H9 (cell line): ENCODE measurements at regions not wholly inside any gene's neighbourhood (a gene's known extent, or its start where the extent isn't known, plus 50 kb on each side); places are given as distances from the start of the nearest gene placed in this dataset.
A peak's percentile ranks its signal among the peaks of the same experiment; 100 is the strongest.

Experiments used
- DNase-seq: peaks from one replicate; pipeline ENCODE4 v3.0.0-alpha.2; 2017
- H2AFZ ChIP-seq: one replicate; pipeline ENCODE4 v1.6.1; 2013; ENCODE audit warnings: mild to moderate bottlenecking, low read length, control low read depth, moderate library complexity
- H2AK5ac ChIP-seq: 2 replicates; pipeline ENCODE4 v1.6.1; 2013; ENCODE audit warnings: low read length, control low read depth, mixed read lengths; ENCODE audit not compliant: insufficient read length
- H2BK120ac ChIP-seq: one replicate; pipeline ENCODE4 v1.6.1; 2013; ENCODE audit warnings: low read depth, mild to moderate bottlenecking, low read length, control low read depth, inconsistent platforms; ENCODE audit not compliant: poor library complexity, severe bottlenecking
- H2BK12ac ChIP-seq: 2 replicates; pipeline ENCODE4 v1.6.1; 2013; ENCODE audit warnings: low read length, control low read depth, mixed read lengths, low read depth; ENCODE audit not compliant: insufficient read length
- H2BK15ac ChIP-seq: 2 replicates; pipeline ENCODE4 v1.6.1; 2013; ENCODE audit warnings: low read depth, low read length, control low read depth
- H2BK20ac ChIP-seq: one replicate; pipeline ENCODE4 v1.6.1; 2013; ENCODE audit warnings: low read depth, mild to moderate bottlenecking, low read length, control low read depth, inconsistent platforms; ENCODE audit not compliant: poor library complexity, severe bottlenecking
- H2BK5ac ChIP-seq: 2 replicates; pipeline ENCODE4 v1.6.1; 2013; ENCODE audit warnings: low read length, control low read depth, mixed read lengths; ENCODE audit not compliant: insufficient read length
- H3K14ac ChIP-seq: 2 replicates; pipeline ENCODE4 v1.6.1; 2013; ENCODE audit warnings: low read length, control low read depth; ENCODE audit not compliant: insufficient read depth
- H3K18ac ChIP-seq: 2 replicates; pipeline ENCODE4 v1.6.1; 2013; ENCODE audit warnings: low read depth, mild to moderate bottlenecking, mixed read lengths, low read length, control low read depth; ENCODE audit not compliant: insufficient read length
- H3K23ac ChIP-seq: 2 replicates; pipeline ENCODE4 v1.6.1; 2013; ENCODE audit warnings: low read length, control low read depth, mixed read lengths, low read depth; ENCODE audit not compliant: insufficient read length
- H3K23me2 ChIP-seq: 2 replicates; pipeline ENCODE4 v1.6.1; 2013; ENCODE audit warnings: low read depth, mild to moderate bottlenecking, mixed read lengths, low read length, control low read depth; ENCODE audit not compliant: insufficient read length, poor library complexity, severe bottlenecking
- H3K27ac ChIP-seq: 2 replicates; pipeline ENCODE4 v1.5.1; 2013; ENCODE audit warnings: low read length, control low read depth, mixed read lengths, low read depth; ENCODE audit not compliant: insufficient read length
- H3K27me3 ChIP-seq: 2 replicates; pipeline ENCODE4 v1.6.1; 2013; ENCODE audit warnings: low read length, control low read depth, inconsistent platforms; ENCODE audit not compliant: insufficient read depth
- H3K4ac ChIP-seq: 2 replicates; pipeline ENCODE4 v1.6.1; 2013; ENCODE audit warnings: low read depth, mild to moderate bottlenecking, control low read depth, inconsistent platforms, low read length, moderate library complexity
- H3K4me1 ChIP-seq: 2 replicates; pipeline ENCODE4 v1.6.1; 2013; ENCODE audit warnings: low read length, control low read depth, inconsistent platforms; ENCODE audit not compliant: insufficient read depth
- H3K4me2 ChIP-seq: 2 replicates; pipeline ENCODE4 v1.6.1; 2013; ENCODE audit warnings: low read length, control low read depth, mixed read lengths; ENCODE audit not compliant: insufficient read length, insufficient read depth
- H3K56ac ChIP-seq: 2 replicates; pipeline ENCODE4 v1.6.1; 2013; ENCODE audit warnings: low read depth, mild to moderate bottlenecking, mixed read lengths, low read length, control low read depth; ENCODE audit not compliant: insufficient read length
- H3K79me1 ChIP-seq: 2 replicates; pipeline ENCODE4 v1.6.1; 2013; ENCODE audit warnings: low read depth, mild to moderate bottlenecking, moderate library complexity, low read length, control low read depth, inconsistent platforms; ENCODE audit not compliant: insufficient read depth, poor library complexity, severe bottlenecking
- H3K79me2 ChIP-seq: 2 replicates; pipeline ENCODE4 v1.6.1; 2013; ENCODE audit warnings: low read length, control low read depth, inconsistent platforms; ENCODE audit not compliant: insufficient read depth
- H3K9ac ChIP-seq: 2 replicates; pipeline ENCODE4 v1.6.1; 2013; ENCODE audit warnings: low read length, control low read depth, mixed read lengths; ENCODE audit not compliant: insufficient read length; ENCODE audit errors: extremely low read depth
- H3K9me3 ChIP-seq: one replicate; pipeline ENCODE4 v1.6.1; 2013; ENCODE audit warnings: low read depth, low read length, inconsistent platforms; ENCODE audit not compliant: control insufficient read depth
- H3T11ph ChIP-seq: one replicate; pipeline ENCODE4 v1.6.1; 2013; ENCODE audit warnings: mild to moderate bottlenecking, low read length, control low read depth, inconsistent platforms
- H4K20me1 ChIP-seq: one replicate; pipeline ENCODE4 v1.6.1; 2013; ENCODE audit not compliant: control insufficient read depth, insufficient read length, insufficient read depth
- H4K5ac ChIP-seq: 2 replicates; pipeline ENCODE4 v1.6.1; 2013; ENCODE audit warnings: low read depth, mild to moderate bottlenecking, mixed read lengths, low read length, control low read depth; ENCODE audit not compliant: insufficient read length
- H4K8ac ChIP-seq: replicated peaks from 2 replicates; pipeline ENCODE4 v1.6.1; 2013; ENCODE audit warnings: low read length, control low read depth, mixed read lengths, low read depth; ENCODE audit not compliant: insufficient read length
- H4K91ac ChIP-seq: 2 replicates; pipeline ENCODE4 v1.6.1; 2013; ENCODE audit warnings: low read depth, mild to moderate bottlenecking, moderate library complexity, mixed read lengths, low read length, control low read depth; ENCODE audit not compliant: insufficient read length
- H3K27ac Mint-ChIP-seq, 3 experiments: 2 replicates in 2 of 3; 3 replicates in 1 of 3; pipeline ENCODE4 v1.8.0; 2020 to 2021; ENCODE audit warnings: mixed read lengths in 3 of 3, mild to moderate bottlenecking in 1 of 3, moderate library complexity in 1 of 3
- H3K27me3 Mint-ChIP-seq: 2 replicates; pipeline ENCODE4 v1.8.0; 2021; ENCODE audit warnings: low read depth, mild to moderate bottlenecking, moderate library complexity, mixed read lengths
- H3K36me3 Mint-ChIP-seq, 3 experiments: 2 replicates in 2 of 3; 3 replicates in 1 of 3; pipeline ENCODE4 v1.8.0; 2020 to 2021; ENCODE audit warnings: low read depth in 3 of 3, mixed read lengths in 3 of 3; ENCODE audit not compliant: insufficient read depth in 1 of 3
- H3K4me1 Mint-ChIP-seq, 2 experiments: 2 replicates each; pipeline ENCODE4 v1.8.0; 2020; ENCODE audit warnings: mixed read lengths in 2 of 2
- H3K4me3 Mint-ChIP-seq, 2 experiments: 2 replicates in 1 of 2; 3 replicates in 1 of 2; pipeline ENCODE4 v1.8.0; 2020 to 2021; ENCODE audit warnings: mild to moderate bottlenecking in 2 of 2, mixed read lengths in 2 of 2, moderate library complexity in 1 of 2
- H3K9me3 Mint-ChIP-seq, 2 experiments: 2 replicates in 1 of 2; 3 replicates in 1 of 2; pipeline ENCODE4 v1.8.0; 2020; ENCODE audit warnings: mild to moderate bottlenecking in 2 of 2, mixed read lengths in 2 of 2, moderate library complexity in 1 of 2
- WGBS: extraction: QIAGEN DNeasy Blood & Tissue Kit; methylation state at CpG from one replicate; pipeline ENCODE4 v1.1.7; 2013; ENCODE audit warnings: missing lambda C conversion rate, low lambda C conversion rate, mixed read lengths; ENCODE audit not compliant: insufficient read length; ENCODE audit errors: extremely low coverage; 5-methylcytosine and 5-hydroxymethylcytosine counted together
- TF ChIP-seq, protein P1 (sequence below): fragments of 200-600 bp; sonication (generic); conservative IDR thresholded peaks from 3 replicates; pipeline ENCODE4 v1.8.0; 2021; ENCODE audit warnings: antibody characterized with exemption, mild to moderate bottlenecking

GRCh38 chr4:52172166-52172565 is 121.1 kb downstream of the SPATA18 start:
- no peaks in the 10 kb centered on the region for H3K9me3 ChIP-seq
- no peak overlapping the region for H2BK12ac ChIP-seq
- H2AFZ ChIP-seq = no peak overlapping the region
- H3K4me1 ChIP-seq = no peaks in the 10 kb centered on the region
- no peak overlapping the region for H4K8ac ChIP-seq
- H3K79me1 ChIP-seq = no peaks in the 10 kb centered on the region
- WGBS = no CpG with 5 or more reads among the region's 1 CpG
- H3K56ac ChIP-seq = no peak overlapping the region
- H4K20me1 ChIP-seq = no peaks in the 10 kb centered on the region
- no peak overlapping the region for H3K4ac ChIP-seq
- H3K18ac ChIP-seq = no peak overlapping the region
- no peak overlapping the region for H3K27ac ChIP-seq
- H4K5ac ChIP-seq = no peak overlapping the region
- no peaks in the 10 kb centered on the region for H3K23me2 ChIP-seq
- no peak overlapping the region for H2BK20ac ChIP-seq
- DNase-seq = no peak
- TF ChIP-seq, protein P1, sequence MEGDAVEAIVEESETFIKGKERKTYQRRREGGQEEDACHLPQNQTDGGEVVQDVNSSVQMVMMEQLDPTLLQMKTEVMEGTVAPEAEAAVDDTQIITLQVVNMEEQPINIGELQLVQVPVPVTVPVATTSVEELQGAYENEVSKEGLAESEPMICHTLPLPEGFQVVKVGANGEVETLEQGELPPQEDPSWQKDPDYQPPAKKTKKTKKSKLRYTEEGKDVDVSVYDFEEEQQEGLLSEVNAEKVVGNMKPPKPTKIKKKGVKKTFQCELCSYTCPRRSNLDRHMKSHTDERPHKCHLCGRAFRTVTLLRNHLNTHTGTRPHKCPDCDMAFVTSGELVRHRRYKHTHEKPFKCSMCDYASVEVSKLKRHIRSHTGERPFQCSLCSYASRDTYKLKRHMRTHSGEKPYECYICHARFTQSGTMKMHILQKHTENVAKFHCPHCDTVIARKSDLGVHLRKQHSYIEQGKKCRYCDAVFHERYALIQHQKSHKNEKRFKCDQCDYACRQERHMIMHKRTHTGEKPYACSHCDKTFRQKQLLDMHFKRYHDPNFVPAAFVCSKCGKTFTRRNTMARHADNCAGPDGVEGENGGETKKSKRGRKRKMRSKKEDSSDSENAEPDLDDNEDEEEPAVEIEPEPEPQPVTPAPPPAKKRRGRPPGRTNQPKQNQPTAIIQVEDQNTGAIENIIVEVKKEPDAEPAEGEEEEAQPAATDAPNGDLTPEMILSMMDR = peak; percentile 48; the same call in 2 of the 3 replicates
- H3T11ph ChIP-seq = no peak overlapping the region
- H3K14ac ChIP-seq = no peak overlapping the region
- no peak overlapping the region for H4K91ac ChIP-seq
- H3K23ac ChIP-seq = no peak overlapping the region
- H3K79me2 ChIP-seq = no peaks in the 10 kb centered on the region
- H3K4me3 Mint-ChIP-seq = no peak overlapping the region
- peaks cover 18 to 20% of the 10 kb centered on the region in 2 experiments for H3K9me3 Mint-ChIP-seq
- H3K9ac ChIP-seq = no peak overlapping the region
- H2BK15ac ChIP-seq = no peak overlapping the region
- H3K27me3 Mint-ChIP-seq = peaks cover 2% of the 10 kb centered on the region
- peaks cover 0 to 16% (median 4%) of the 10 kb centered on the region in 3 experiments; a peak in 4 of 7 replicates for H3K36me3 Mint-ChIP-seq
- peaks cover 8 to 10% of the 10 kb centered on the region in 2 experiments for H3K4me1 Mint-ChIP-seq
- peak overlapping the region in 1 of 3 experiments; percentile 38; a peak in 1 of 7 replicates for H3K27ac Mint-ChIP-seq
- H2BK5ac ChIP-seq = no peak overlapping the region
- no peak overlapping the region for H2AK5ac ChIP-seq
- no peak overlapping the region for H2BK120ac ChIP-seq
- H3K27me3 ChIP-seq = no peaks in the 10 kb centered on the region
- H3K4me2 ChIP-seq = no peak overlapping the region
